ENCODE measurements at regions not wholly inside any gene's neighbourhood (a gene's known extent, or its start where the extent isn't known, plus 50 kb on each side); places are given as distances from the start of the nearest gene placed in this dataset.

GRCh38 chr4:121227341-121227792 lies 63.2 kb upstream of the TNIP3 start:
- intact Hi-C loops (cut with micrococcal nuclease; ENCODE audit: unreplicated experiment), result no loop called here
- no peaks in the 10 kb centered on the region for H3K27me3 ChIP-seq (replicated peaks; ENCODE audit: insufficient read depth, low read depth, low read length, poor library complexity)
- H3K27ac ChIP-seq (ENCODE audit: low read depth, low read length, poor library complexity, severe bottlenecking), result no peak overlapping the region
- H3K4me3 ChIP-seq (ENCODE audit: low read depth, low read length, poor library complexity, severe bottlenecking), result no peak overlapping the region
- TF ChIP-seq EZH2 (IDR thresholded peaks at IDR 0.05; ENCODE audit: borderline replicate concordance, low read depth, low read length, poor library complexity, severe bottlenecking), result no peak
- TF ChIP-seq CTCF (conservative IDR thresholded peaks at IDR 0.05; ENCODE audit: low read depth, low read length), result no peak
- no peaks in the 10 kb centered on the region for H3K36me3 ChIP-seq (ENCODE audit: insufficient read depth, low read length, poor library complexity, severe bottlenecking)
- DNase-seq (ENCODE audit: low spot score), result no peak
- BruUV-seq (replicated peaks), result no TSS peak
- ChIA-PET CTCF (no interaction called here), POLR2A (ENCODE audit: low non-redundant PET) (interaction anchor here (0.6 kb wide), 1 partner anchor 156 kb away, joined by 3 read pairs; no protein-coding TSS in a partner anchor)
- no peaks in the 10 kb centered on the region for H3K9me3 ChIP-seq (ENCODE audit: low read depth, low read length, poor library complexity, severe bottlenecking)
- H3K4me1 ChIP-seq (ENCODE audit: insufficient read depth, low read length, poor library complexity, severe bottlenecking), result peaks cover 4% of the 10 kb centered on the region

- no peaks in the 10 kb centered on the region for H3K27me3 ChIP-seq (replicated peaks; ENCODE audit: insufficient read depth, low read depth, low read length, poor library complexity)
- POLR2A ChIA-PET (ENCODE audit: low non-redundant PET), result no interaction called here
- TF ChIP-seq EZH2 (IDR thresholded peaks at IDR 0.05; ENCODE audit: borderline replicate concordance, low read depth, low read length, poor library complexity, severe bottlenecking) (no peak), CTCF (conservative IDR thresholded peaks at IDR 0.05; ENCODE audit: low read depth, low read length) (no peak)
- H3K36me3 ChIP-seq (ENCODE audit: insufficient read depth, low read length, poor library complexity, severe bottlenecking), result no peaks in the 10 kb centered on the region
- CTCF ChIA-PET, result no interaction called here
- BruUV-seq (replicated peaks), result no TSS peak
- H3K4me1 ChIP-seq (ENCODE audit: insufficient read depth, low read length, poor library complexity, severe bottlenecking), result peaks cover 4% of the 10 kb centered on the region
- no peak overlapping the region for H3K27ac ChIP-seq (ENCODE audit: low read depth, low read length, poor library complexity, severe bottlenecking)
- no peaks in the 10 kb centered on the region for H3K9me3 ChIP-seq (ENCODE audit: low read depth, low read length, poor library complexity, severe bottlenecking)
- DNase-seq (ENCODE audit: low spot score), result peak; percentile 14
- intact Hi-C loops (cut with micrococcal nuclease; ENCODE audit: unreplicated experiment), result no loop called here
- H3K4me3 ChIP-seq (ENCODE audit: low read depth, low read length, poor library complexity, severe bottlenecking), result no peak overlapping the region
Observed at GRCh38 chr4:121226362-121226761, 62.2 kb upstream of the TNIP3 start.

GRCh38 chr4:121221608-121222007 lies 57.5 kb upstream of the TNIP3 start:
- intact Hi-C loops (cut with micrococcal nuclease; ENCODE audit: unreplicated experiment), result no loop called here
- no peaks in the 10 kb centered on the region for H3K9me3 ChIP-seq (ENCODE audit: low read depth, low read length, poor library complexity, severe bottlenecking)
- H3K27ac ChIP-seq (ENCODE audit: low read depth, low read length, poor library complexity, severe bottlenecking), result no peak overlapping the region
- peaks cover 6% of the 10 kb centered on the region for H3K4me1 ChIP-seq (ENCODE audit: insufficient read depth, low read length, poor library complexity, severe bottlenecking)
- H3K27me3 ChIP-seq (replicated peaks; ENCODE audit: insufficient read depth, low read depth, low read length, poor library complexity), result no peaks in the 10 kb centered on the region
- ChIA-PET POLR2A (ENCODE audit: low non-redundant PET) (no interaction called here), CTCF (no interaction called here)
- no TSS peak for BruUV-seq (replicated peaks)
- H3K4me3 ChIP-seq (ENCODE audit: low read depth, low read length, poor library complexity, severe bottlenecking), result no peak overlapping the region
- no peaks in the 10 kb centered on the region for H3K36me3 ChIP-seq (ENCODE audit: insufficient read depth, low read length, poor library complexity, severe bottlenecking)
- DNase-seq (ENCODE audit: low spot score), result no peak
- TF ChIP-seq CTCF (conservative IDR thresholded peaks at IDR 0.05; ENCODE audit: low read depth, low read length) (no peak), EZH2 (IDR thresholded peaks at IDR 0.05; ENCODE audit: borderline replicate concordance, low read depth, low read length, poor library complexity, severe bottlenecking) (no peak)

All from A673 (cell line).